ENCODE measurements at regions not wholly inside any gene's neighbourhood (a gene's known extent, or its start where the extent isn't known, plus 50 kb on each side); places are given as distances from the start of the nearest gene placed in this dataset.

- Histone ChIP-seq H3K27me3 (peaks cover 0 to 56% of the 10 kb centered on the region in 2 donors), H3K27ac (no peak overlapping the region), H3K9me3 (no peaks in the 10 kb centered on the region), H3K4me3 (no peak overlapping the region), H3K36me3 (no peaks in the 10 kb centered on the region), H3K4me1 (peaks cover 0 to 4% (median 0%) of the 10 kb centered on the region in 4 donors)
- no peak for DNase-seq (ENCODE audit: low spot score in 2 of 2)
- TF ChIP-seq POLR2A (IDR thresholded peaks at IDR 0.05): no peak
- 64 to 65% methylated on average over 29 of the region's 30 CpGs for WGBS, 2 donors
Observed at GRCh38 chr9:135222881-135223760, 135.7 kb downstream of the OLFM1 start.

GRCh38 chr9:135223831-135224230, 136.4 kb downstream of the OLFM1 start:
- WGBS, 2 donors: 72 to 83% methylated on average over 11 of the region's 11 CpGs
- H3K27ac ChIP-seq: no peak overlapping the region
- no peak for TF ChIP-seq EP300 (IDR thresholded peaks at IDR 0.05)
- no peak for TF ChIP-seq CTCF (IDR thresholded peaks at IDR 0.05)
- TF ChIP-seq POLR2A (IDR thresholded peaks at IDR 0.05): no peak
- peaks cover 0 to 49% of the 10 kb centered on the region in 2 donors for H3K27me3 ChIP-seq
- H3K4me1 ChIP-seq: no peaks in the 10 kb centered on the region
- no peaks in the 10 kb centered on the region for H3K9me3 ChIP-seq
- no peak for DNase-seq (ENCODE audit: low spot score in 2 of 2)
- no peaks in the 10 kb centered on the region for H3K36me3 ChIP-seq
- no peak overlapping the region for H3K4me3 ChIP-seq

GRCh38 chr9:135224286-135224877, 136.9 kb downstream of the OLFM1 start:
- DNase-seq (ENCODE audit: low spot score in 2 of 2): no peak
- no peaks in the 10 kb centered on the region for H3K9me3 ChIP-seq
- no peak for TF ChIP-seq POLR2A (IDR thresholded peaks at IDR 0.05)
- TF ChIP-seq CTCF (IDR thresholded peaks at IDR 0.05): no peak
- no peak for TF ChIP-seq EP300 (IDR thresholded peaks at IDR 0.05)
- H3K27me3 ChIP-seq: peaks cover 0 to 49% of the 10 kb centered on the region in 2 donors
- no peak overlapping the region for H3K27ac ChIP-seq
- H3K4me3 ChIP-seq: no peak overlapping the region
- 83 to 87% methylated on average over 6 to 12 of the region's 12 CpGs for WGBS, 2 donors
- H3K36me3 ChIP-seq: no peaks in the 10 kb centered on the region
- H3K4me1 ChIP-seq: no peaks in the 10 kb centered on the region

- no peak for DNase-seq (ENCODE audit: low spot score in 2 of 2)
- H3K9me3 ChIP-seq: no peaks in the 10 kb centered on the region
- peaks cover 0 to 50% of the 10 kb centered on the region in 2 donors for H3K27me3 ChIP-seq
- H3K4me3 ChIP-seq: no peak overlapping the region
- H3K36me3 ChIP-seq: no peaks in the 10 kb centered on the region
- WGBS, 2 donors: 50 to 68% methylated on average over 22 to 23 of the region's 23 CpGs
- no peak for TF ChIP-seq POLR2A (IDR thresholded peaks at IDR 0.05)
- H3K4me1 ChIP-seq: no peaks in the 10 kb centered on the region
- no peak overlapping the region for H3K27ac ChIP-seq
Observed at GRCh38 chr9:135224921-135225541, 137.6 kb downstream of the OLFM1 start.

GRCh38 chr9:135225619-135226228, 138.3 kb downstream of the OLFM1 start:
- H3K27ac ChIP-seq: no peak overlapping the region
- TF ChIP-seq EP300 (IDR thresholded peaks at IDR 0.05): no peak
- TF ChIP-seq POLR2A (IDR thresholded peaks at IDR 0.05): no peak
- no peak for TF ChIP-seq CTCF (IDR thresholded peaks at IDR 0.05)
- H3K27me3 ChIP-seq: peaks cover 0 to 43% of the 10 kb centered on the region in 2 donors
- H3K4me3 ChIP-seq: no peak overlapping the region
- no peak for DNase-seq (ENCODE audit: low spot score in 2 of 2)
- H3K9me3 ChIP-seq: no peaks in the 10 kb centered on the region
- H3K4me1 ChIP-seq: no peaks in the 10 kb centered on the region
- H3K36me3 ChIP-seq: no peaks in the 10 kb centered on the region
- 90 to 94% methylated on average over 11 of the region's 11 CpGs for WGBS, 2 donors
